ENCODE measurements at regions not wholly inside any gene's neighbourhood (a gene's known extent, or its start where the extent isn't known, plus 50 kb on each side); places are given as distances from the start of the nearest gene placed in this dataset.
A peak's percentile ranks its signal among the peaks of the same experiment; 100 is the strongest.

DNA sequence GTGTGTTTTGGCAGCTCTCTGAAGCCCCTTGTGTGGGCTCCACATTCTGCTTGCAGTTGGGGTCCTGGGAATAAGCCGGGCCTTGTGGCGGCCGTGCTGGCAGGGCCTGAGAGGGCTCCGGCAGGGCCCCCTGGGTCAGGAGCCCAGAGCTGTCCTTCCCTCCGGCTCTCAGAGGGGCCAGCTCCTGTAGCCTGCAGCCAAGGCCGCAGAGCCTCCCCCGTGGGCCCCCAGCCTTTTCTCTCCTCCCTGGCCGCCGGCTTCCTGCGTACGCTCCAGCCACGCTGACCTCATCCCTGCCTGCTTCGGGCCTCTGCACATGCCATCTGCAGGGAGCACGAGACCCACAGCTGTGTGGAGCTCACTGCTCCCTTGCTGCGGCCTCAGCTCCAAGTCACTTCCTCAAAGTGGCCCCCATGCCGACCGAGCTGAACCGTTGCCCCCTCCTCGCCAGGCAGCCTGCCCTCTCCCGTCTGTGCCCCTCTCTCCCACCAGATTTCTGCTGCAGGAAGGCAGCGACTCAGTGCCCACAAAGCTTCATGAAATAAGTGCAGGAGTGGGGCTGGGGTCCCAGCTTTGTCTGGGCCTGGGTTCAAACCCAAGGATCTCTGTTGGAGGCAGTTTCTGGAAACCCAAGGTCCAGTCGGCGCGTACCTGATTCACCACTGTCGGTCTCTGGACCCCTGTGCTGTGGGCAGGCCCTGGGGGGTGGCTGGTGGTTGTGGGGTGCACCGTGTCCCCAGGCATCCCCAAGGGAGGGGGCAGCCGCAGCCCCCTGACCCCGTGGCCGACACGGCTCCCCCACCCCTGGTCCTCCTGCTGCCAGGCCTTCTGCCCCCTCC lies 57.1 kb upstream of the NKX1-1 start:
- peak; percentile 4 for DNase-seq (ENCODE audit: low read depth)

DNA sequence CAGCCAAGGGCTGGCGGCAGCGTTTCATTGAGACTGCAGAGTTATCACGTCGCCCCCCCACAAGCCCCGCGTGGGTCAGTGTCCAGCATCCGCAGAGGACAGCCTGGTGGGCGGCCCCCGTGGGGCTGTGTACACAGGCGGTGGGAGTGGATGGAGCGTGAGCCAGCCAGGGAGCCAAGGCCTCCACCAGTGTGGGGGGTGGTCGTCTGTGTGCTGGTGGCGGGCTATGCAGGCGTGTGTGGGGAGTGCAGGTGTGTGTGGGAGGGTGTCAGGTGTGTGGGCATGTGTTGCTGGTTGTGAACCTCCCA lies 56.5 kb upstream of the NKX1-1 start:
- no peak for DNase-seq (ENCODE audit: low read depth)

DNA sequence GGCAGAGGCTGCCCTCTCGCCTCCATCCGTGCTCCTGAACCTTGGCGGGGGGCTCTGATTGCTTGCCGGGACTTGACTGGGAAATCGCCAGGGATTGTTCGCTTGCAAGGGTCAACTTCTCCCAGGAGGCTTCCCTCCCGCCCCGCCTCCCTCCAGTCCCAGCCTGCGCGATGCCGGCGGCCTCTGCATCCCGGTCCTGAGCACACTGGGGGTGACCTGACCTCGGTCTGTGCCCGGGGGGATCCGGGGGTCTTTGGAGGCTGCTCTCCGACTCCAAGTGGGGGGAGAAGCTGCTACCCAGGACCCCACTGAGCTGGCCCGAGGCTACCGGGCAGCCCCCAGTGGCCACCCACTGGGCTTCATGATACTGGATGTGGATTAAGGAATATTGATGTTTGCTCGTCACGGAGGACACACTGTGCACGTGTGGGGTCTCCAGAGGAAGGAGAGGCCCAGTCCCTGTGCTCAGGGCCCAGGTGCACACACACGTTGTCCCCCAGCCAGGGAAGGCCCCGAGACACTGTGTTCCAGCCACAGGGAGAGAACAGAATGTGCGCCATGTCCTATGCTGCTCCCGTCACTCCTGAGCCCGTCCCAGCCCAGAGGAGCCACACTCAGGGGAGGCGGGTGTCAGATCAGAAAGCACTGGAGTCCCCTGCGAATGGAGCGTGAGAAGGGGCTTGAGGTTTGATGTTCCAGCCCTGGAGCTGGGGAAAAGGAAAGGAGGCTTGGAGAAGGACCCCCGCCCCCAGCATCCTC lies 55.9 kb upstream of the NKX1-1 start:
- no peak for DNase-seq (ENCODE audit: low read depth)

DNA sequence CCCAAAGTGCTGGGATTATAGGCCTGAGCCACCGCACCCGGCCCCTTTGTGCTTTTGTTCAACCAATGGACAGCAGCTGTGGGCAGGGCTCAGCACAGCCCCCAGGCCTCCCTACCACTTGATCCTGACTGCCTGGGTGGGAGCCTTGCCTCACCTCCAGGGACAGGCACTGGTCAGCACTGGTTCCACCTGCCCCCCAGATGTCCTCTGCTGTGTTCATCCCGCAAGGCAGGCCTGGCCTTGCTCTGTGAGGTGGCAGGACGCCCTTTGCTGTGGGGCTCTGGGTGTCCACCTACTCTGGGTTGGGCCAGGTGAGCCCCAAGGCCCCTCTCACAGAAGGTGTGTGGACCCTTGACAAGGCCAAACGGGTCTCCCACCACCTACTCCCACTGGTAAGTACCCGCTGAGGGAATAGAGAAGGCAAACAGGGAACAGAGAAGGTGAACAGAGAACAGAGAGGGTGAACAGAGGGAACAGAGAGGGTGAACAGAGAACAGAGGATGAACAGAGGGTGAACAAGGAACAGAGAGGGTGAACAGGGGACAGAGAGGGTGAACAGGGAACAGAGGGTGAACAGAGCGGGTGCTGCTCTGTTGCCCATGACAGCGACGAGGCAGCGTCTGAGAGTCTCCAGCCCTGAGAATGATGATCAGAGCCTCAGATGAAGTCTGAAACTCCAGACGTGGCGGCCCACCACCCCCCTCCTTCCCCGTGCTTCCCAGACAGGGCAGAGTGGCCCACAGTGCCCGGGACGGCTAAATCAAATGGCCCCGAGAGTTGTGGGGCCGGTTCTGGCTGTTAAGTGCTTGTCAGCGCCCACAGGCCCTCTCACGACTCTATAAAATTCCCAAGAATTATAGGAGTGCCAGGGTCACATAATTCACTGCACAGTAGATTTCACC lies 55.0 kb upstream of the NKX1-1 start:
- DNase-seq (ENCODE audit: low read depth), result no peak

DNA sequence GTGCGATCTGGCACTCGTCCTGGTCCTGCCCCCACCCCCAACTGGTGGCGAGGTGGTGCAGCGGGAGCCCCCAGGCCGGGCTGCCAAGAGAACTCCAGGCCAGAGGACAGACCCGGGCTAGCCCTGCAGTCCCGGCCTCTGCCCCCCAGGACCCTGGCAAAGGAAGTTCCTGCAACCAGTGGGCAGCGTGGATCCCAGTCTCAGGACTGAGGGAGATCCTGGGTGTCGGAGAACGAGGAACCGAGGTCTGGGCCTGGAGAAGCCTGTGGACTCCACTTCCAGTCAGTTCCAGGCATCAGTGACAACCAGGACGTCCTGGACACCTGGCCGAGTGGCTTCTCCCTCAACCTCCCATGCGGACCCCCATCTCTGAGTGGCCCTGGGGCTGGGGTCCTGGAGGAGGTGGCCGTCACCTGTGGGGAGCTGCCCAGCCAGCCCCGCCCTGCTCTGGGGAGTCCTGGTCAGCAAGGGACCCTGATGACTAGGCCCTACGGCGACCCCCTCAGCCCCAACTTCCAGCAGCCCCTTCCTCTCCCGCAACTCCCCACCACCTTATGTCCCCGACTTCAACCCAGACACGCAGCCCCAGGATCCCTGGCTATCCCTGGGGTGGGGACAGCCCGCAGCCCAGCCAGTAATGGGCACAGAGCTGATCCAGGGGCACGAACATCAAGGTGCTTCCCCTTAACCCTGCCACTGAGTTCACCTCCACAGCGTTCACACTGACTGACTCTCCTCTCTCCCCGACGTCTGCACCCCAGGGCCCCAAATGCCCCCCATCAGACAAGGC lies 53.7 kb upstream of the NKX1-1 start:
- DNase-seq (ENCODE audit: low read depth), result no peak

DNA sequence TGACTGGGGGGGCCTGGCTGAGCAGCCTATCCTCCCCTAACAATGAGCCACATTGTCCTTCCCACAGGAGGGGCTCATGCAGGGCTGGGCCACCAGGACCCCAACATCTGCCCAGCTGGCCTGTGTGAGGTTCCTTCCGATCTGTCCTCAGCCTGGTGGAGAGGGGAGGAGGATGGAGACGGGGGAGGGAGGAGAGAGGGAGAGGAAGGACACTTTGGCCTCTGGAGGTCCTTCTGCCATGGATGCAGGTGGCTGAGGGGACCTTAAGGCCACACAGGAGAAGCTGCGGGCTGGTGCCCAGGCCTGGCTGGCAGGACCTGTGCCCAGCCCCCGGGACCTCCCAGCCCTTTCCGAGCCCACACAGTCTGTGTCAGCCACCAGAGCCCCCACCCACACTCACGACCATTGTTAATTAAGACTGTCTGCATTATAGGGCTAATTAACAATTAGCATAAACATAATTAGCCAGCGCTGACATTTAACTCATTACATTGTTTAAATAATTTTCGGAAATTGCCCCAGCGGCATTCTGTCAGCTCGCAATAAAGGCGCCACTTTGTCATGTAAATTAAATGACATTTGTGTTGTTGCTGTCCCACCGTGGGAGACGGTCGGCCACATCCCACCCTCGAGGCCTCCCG lies 53.0 kb upstream of the NKX1-1 start:
- DNase-seq (ENCODE audit: low read depth), result no peak

DNA sequence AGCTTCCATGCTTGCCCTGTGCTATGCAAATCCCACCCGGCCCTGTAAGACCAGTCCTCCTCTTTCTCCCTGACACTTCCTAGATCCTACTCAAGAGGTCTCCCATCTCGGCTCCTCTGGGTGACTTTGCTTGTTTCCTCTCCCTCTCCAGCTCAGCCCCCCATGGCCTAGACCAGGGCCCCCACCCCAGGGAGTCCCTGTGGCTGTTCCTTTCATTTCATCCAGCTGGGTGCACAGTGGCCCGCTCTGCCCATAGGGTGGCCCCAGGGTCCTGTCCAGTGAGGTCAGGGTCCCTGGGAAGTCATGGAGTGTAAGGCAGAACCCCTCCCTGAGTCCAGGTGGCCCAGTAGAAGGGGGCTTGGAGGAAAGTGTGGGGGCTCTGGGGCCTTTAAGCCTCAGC lies 52.3 kb upstream of the NKX1-1 start:
- DNase-seq (ENCODE audit: low read depth), result no peak
